ENCODE measurements at regions not wholly inside any gene's neighbourhood (a gene's known extent, or its start where the extent isn't known, plus 50 kb on each side); places are given as distances from the start of the nearest gene placed in this dataset.
A peak's percentile ranks its signal among the peaks of the same experiment; 100 is the strongest.

- Histone ChIP-seq H3K4me3 (ENCODE audit: low read length in 2 of 2) (no peak overlapping the region), H3K27ac (ENCODE audit: low read length) (no peak overlapping the region), H3K9ac (ENCODE audit: low read length in 2 of 2) (no peak overlapping the region)
Observed at GRCh38 chr1:30340934-30341333, 382.5 kb downstream of the MATN1 start.

GRCh38 chr1:30339866-30340265 is 383.5 kb downstream of the MATN1 start:
- Histone ChIP-seq H3K9me3 (ENCODE audit: control insufficient read depth in 2 of 2, low read length in 2 of 2) (peaks cover 0 to 4% of the 10 kb centered on the region in 2 donors), H3K36me3 (ENCODE audit: control insufficient read depth in 2 of 2, insufficient read depth in 2 of 2, low read length in 2 of 2) (no peaks in the 10 kb centered on the region), H3K4me1 (ENCODE audit: control insufficient read depth, insufficient read depth, low read length) (peaks cover 2% of the 10 kb centered on the region), H3K27ac (ENCODE audit: low read length) (no peak overlapping the region), H3K4me3 (ENCODE audit: low read length in 2 of 2) (no peak overlapping the region), H3K27me3 (ENCODE audit: control insufficient read depth in 1 of 2, insufficient read depth in 2 of 2, low read length in 2 of 2) (peaks cover 8 to 10% of the 10 kb centered on the region in 2 donors), H3K9ac (ENCODE audit: low read length in 2 of 2) (no peak overlapping the region)

More at GRCh38 chr1:30340934-30341333, 382.5 kb downstream of the MATN1 start:
- Histone ChIP-seq H3K27me3 (ENCODE audit: control insufficient read depth in 1 of 2, insufficient read depth in 2 of 2, low read length in 2 of 2) (peaks cover 8 to 10% of the 10 kb centered on the region in 2 donors), H3K4me1 (ENCODE audit: control insufficient read depth, insufficient read depth, low read length) (peaks cover 2% of the 10 kb centered on the region), H3K9me3 (ENCODE audit: control insufficient read depth in 2 of 2, low read length in 2 of 2) (peaks cover 0 to 4% of the 10 kb centered on the region in 2 donors), H3K36me3 (ENCODE audit: control insufficient read depth in 2 of 2, insufficient read depth in 2 of 2, low read length in 2 of 2) (no peaks in the 10 kb centered on the region)

- H3K9me3 ChIP-seq (ENCODE audit: control insufficient read depth in 2 of 2, low read length in 2 of 2) = peaks cover 0 to 4% of the 10 kb centered on the region in 2 donors
- H3K27me3 ChIP-seq (ENCODE audit: control insufficient read depth in 1 of 2, insufficient read depth in 2 of 2, low read length in 2 of 2) = peaks cover 2 to 10% of the 10 kb centered on the region in 2 donors
- no peaks in the 10 kb centered on the region for H3K36me3 ChIP-seq (ENCODE audit: control insufficient read depth in 2 of 2, insufficient read depth in 2 of 2, low read length in 2 of 2)
- H3K9ac ChIP-seq (ENCODE audit: low read length in 2 of 2) = no peak overlapping the region
- H3K4me3 ChIP-seq (ENCODE audit: low read length in 2 of 2) = no peak overlapping the region
- no peak overlapping the region for H3K27ac ChIP-seq (ENCODE audit: low read length)
- H3K4me1 ChIP-seq (ENCODE audit: control insufficient read depth, insufficient read depth, low read length) = peaks cover 2% of the 10 kb centered on the region
Observed at GRCh38 chr1:30338765-30339164, 384.6 kb downstream of the MATN1 start.

- peaks cover 2% of the 10 kb centered on the region for H3K4me1 ChIP-seq (ENCODE audit: control insufficient read depth, insufficient read depth, low read length)
Observed at GRCh38 chr1:30337324-30337620, 386.1 kb downstream of the MATN1 start.

DNA sequence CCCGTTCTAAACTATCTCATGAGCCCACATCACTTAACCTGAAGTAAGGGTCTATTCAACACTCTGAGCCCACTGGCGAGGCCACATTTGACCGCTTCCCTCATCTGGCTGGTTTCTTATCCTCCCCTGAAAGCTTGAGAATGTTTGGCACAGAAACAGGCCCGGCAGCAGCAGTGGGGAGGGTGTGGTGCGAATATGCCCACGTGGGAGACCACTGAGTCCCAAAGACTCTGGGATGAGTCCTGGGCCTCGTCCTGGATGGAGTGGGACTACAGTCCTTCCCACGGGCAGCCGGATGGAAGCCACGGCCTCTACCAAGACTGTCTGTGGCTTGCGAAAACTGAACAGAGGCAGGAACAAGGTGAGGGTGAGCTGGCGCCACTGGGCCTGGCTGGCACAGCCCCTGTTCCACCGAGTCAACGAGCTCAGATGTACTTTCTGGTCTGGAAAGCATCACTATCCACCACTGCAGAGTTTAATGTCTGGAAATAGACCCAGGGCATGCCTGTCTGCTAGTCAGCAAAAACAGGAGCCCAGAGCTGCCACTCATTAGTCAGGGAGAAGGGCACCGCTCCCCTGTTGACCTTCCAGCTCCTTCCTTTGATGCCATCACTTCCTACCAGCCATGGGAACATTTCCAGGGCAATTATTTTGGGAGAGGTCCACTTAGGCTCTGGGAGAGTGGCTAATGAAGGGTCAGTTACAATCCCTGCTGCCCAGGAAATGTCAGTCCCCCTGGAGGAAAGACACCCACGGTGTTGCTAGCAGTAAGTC is 386.6 kb downstream of the MATN1 start:
- Histone ChIP-seq H3K4me3 (ENCODE audit: low read length in 2 of 2) (no peak overlapping the region), H3K27ac (ENCODE audit: low read length) (peak overlapping the region; percentile 37), H3K36me3 (ENCODE audit: control insufficient read depth in 2 of 2, insufficient read depth in 2 of 2, low read length in 2 of 2) (no peaks in the 10 kb centered on the region), H3K9ac (ENCODE audit: low read length in 2 of 2) (no peak overlapping the region), H3K27me3 (ENCODE audit: control insufficient read depth in 1 of 2, insufficient read depth in 2 of 2, low read length in 2 of 2) (peaks cover 0 to 5% of the 10 kb centered on the region in 2 donors), H3K4me1 (ENCODE audit: control insufficient read depth, insufficient read depth, low read length) (peaks cover 2% of the 10 kb centered on the region), H3K9me3 (ENCODE audit: control insufficient read depth in 2 of 2, low read length in 2 of 2) (peaks cover 0 to 4% of the 10 kb centered on the region in 2 donors)

More at GRCh38 chr1:30337324-30337620, 386.1 kb downstream of the MATN1 start:
- Histone ChIP-seq H3K27ac (ENCODE audit: low read length) (peak overlapping the region; percentile 37), H3K27me3 (ENCODE audit: control insufficient read depth in 1 of 2, insufficient read depth in 2 of 2, low read length in 2 of 2) (peaks cover 0 to 5% of the 10 kb centered on the region in 2 donors), H3K36me3 (ENCODE audit: control insufficient read depth in 2 of 2, insufficient read depth in 2 of 2, low read length in 2 of 2) (no peaks in the 10 kb centered on the region), H3K4me3 (ENCODE audit: low read length in 2 of 2) (no peak overlapping the region), H3K9ac (ENCODE audit: low read length in 2 of 2) (no peak overlapping the region), H3K9me3 (ENCODE audit: control insufficient read depth in 2 of 2, low read length in 2 of 2) (peaks cover 0 to 4% of the 10 kb centered on the region in 2 donors)

DNA sequence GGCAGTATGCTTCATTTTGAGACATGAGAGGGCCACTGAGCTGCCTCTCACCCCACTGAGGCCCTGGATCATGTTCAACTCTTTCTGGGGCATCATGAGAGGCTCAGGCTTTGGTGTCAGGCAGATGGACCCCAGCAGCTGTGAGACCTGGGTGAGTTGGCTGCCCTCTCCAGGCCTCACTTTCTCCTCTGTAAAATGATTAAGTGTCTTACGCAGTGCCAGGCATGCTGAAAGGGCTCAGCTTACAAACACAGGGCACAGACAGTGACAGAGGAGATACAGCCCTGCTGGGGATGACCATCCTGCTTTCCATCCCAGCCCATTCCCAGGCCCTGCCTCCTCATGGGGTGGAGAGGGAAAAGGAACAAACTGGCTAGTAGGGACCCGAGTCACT is 387.4 kb downstream of the MATN1 start:
- H3K27me3 ChIP-seq (ENCODE audit: control insufficient read depth in 1 of 2, insufficient read depth in 2 of 2, low read length in 2 of 2) = peaks cover 0 to 2% of the 10 kb centered on the region in 2 donors
- peaks cover 4% of the 10 kb centered on the region in 2 donors for H3K9me3 ChIP-seq (ENCODE audit: control insufficient read depth in 2 of 2, low read length in 2 of 2)
- no peaks in the 10 kb centered on the region for H3K36me3 ChIP-seq (ENCODE audit: control insufficient read depth in 2 of 2, insufficient read depth in 2 of 2, low read length in 2 of 2)
- peak overlapping the region; percentile 37 for H3K27ac ChIP-seq (ENCODE audit: low read length)
- H3K4me3 ChIP-seq (ENCODE audit: low read length in 2 of 2) = no peak overlapping the region
- no peak overlapping the region for H3K9ac ChIP-seq (ENCODE audit: low read length in 2 of 2)
- peaks cover 2% of the 10 kb centered on the region for H3K4me1 ChIP-seq (ENCODE audit: control insufficient read depth, insufficient read depth, low read length)

- no peak overlapping the region for H3K9ac ChIP-seq (ENCODE audit: low read length in 2 of 2)
- no peak overlapping the region for H3K27ac ChIP-seq (ENCODE audit: low read length)
- H3K4me1 ChIP-seq (ENCODE audit: control insufficient read depth, insufficient read depth, low read length) = peaks cover 2% of the 10 kb centered on the region
- H3K9me3 ChIP-seq (ENCODE audit: control insufficient read depth in 2 of 2, low read length in 2 of 2) = peaks cover 4% of the 10 kb centered on the region in 2 donors
- H3K36me3 ChIP-seq (ENCODE audit: control insufficient read depth in 2 of 2, insufficient read depth in 2 of 2, low read length in 2 of 2) = no peaks in the 10 kb centered on the region
- no peak overlapping the region for H3K4me3 ChIP-seq (ENCODE audit: low read length in 2 of 2)
- H3K27me3 ChIP-seq (ENCODE audit: control insufficient read depth in 1 of 2, insufficient read depth in 2 of 2, low read length in 2 of 2) = peaks cover 0 to 2% of the 10 kb centered on the region in 2 donors
Observed at GRCh38 chr1:30335389-30335996, 387.9 kb downstream of the MATN1 start.

GRCh38 chr1:30334767-30335166 is 388.6 kb downstream of the MATN1 start:
- no peak overlapping the region for H3K27ac ChIP-seq (ENCODE audit: low read length)
- no peak overlapping the region for H3K4me3 ChIP-seq (ENCODE audit: low read length in 2 of 2)
- H3K9ac ChIP-seq (ENCODE audit: low read length in 2 of 2) = no peak overlapping the region
- no peaks in the 10 kb centered on the region for H3K36me3 ChIP-seq (ENCODE audit: control insufficient read depth in 2 of 2, insufficient read depth in 2 of 2, low read length in 2 of 2)
- H3K9me3 ChIP-seq (ENCODE audit: control insufficient read depth in 2 of 2, low read length in 2 of 2) = peaks cover 2 to 4% of the 10 kb centered on the region in 2 donors
- H3K27me3 ChIP-seq (ENCODE audit: control insufficient read depth in 1 of 2, insufficient read depth in 2 of 2, low read length in 2 of 2) = peaks cover 0 to 3% of the 10 kb centered on the region in 2 donors
- H3K4me1 ChIP-seq (ENCODE audit: control insufficient read depth, insufficient read depth, low read length) = peaks cover 2% of the 10 kb centered on the region

- peaks cover 0 to 4% of the 10 kb centered on the region in 2 donors for H3K9me3 ChIP-seq (ENCODE audit: control insufficient read depth in 2 of 2, low read length in 2 of 2)
- no peak overlapping the region for H3K9ac ChIP-seq (ENCODE audit: low read length in 2 of 2)
- H3K36me3 ChIP-seq (ENCODE audit: control insufficient read depth in 2 of 2, insufficient read depth in 2 of 2, low read length in 2 of 2) = no peaks in the 10 kb centered on the region
- peaks cover 2% of the 10 kb centered on the region for H3K4me1 ChIP-seq (ENCODE audit: control insufficient read depth, insufficient read depth, low read length)
- H3K27ac ChIP-seq (ENCODE audit: low read length) = no peak overlapping the region
- H3K4me3 ChIP-seq (ENCODE audit: low read length in 2 of 2) = no peak overlapping the region
- H3K27me3 ChIP-seq (ENCODE audit: control insufficient read depth in 1 of 2, insufficient read depth in 2 of 2, low read length in 2 of 2) = peaks cover 2 to 3% of the 10 kb centered on the region in 2 donors
Observed at GRCh38 chr1:30332116-30333094, 391.0 kb downstream of the MATN1 start.

DNA sequence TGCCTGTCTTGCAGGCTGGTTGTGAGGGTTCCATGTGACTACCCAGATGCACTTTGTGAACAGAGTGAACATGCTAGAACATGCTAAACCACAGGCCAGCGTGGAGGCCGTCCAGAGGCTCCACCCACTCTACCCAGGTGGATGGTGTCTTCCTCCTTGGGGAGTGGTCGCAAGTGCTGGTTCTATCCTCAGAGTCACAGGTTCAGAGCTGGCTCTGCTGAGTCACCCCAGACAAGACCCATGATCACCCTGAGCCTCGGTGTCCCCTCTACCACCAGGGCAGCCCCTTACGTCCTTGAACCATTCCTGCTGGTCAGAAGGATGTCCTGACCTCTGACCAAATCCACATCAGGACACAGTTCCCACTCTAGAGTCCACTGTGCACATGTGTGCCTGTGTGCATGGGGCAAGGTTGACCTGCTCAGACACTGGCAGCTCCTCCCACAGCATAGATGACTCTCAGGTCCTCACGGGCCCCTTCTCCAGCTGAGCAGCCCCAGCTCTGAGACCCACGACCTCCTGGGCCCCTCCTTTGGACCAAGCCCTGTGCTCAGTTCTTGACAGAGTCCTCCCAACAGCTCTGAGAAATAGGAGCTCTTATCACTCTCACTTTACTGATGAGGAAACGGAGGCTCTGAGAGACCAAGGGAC is 391.8 kb downstream of the MATN1 start:
- H3K9ac ChIP-seq (ENCODE audit: low read length in 2 of 2) = no peak overlapping the region
- no peak overlapping the region for H3K4me3 ChIP-seq (ENCODE audit: low read length in 2 of 2)
- H3K36me3 ChIP-seq (ENCODE audit: control insufficient read depth in 2 of 2, insufficient read depth in 2 of 2, low read length in 2 of 2) = no peaks in the 10 kb centered on the region
- H3K27ac ChIP-seq (ENCODE audit: low read length) = no peak overlapping the region
- peaks cover 0 to 4% of the 10 kb centered on the region in 2 donors for H3K9me3 ChIP-seq (ENCODE audit: control insufficient read depth in 2 of 2, low read length in 2 of 2)
- peaks cover 2 to 3% of the 10 kb centered on the region in 2 donors for H3K27me3 ChIP-seq (ENCODE audit: control insufficient read depth in 1 of 2, insufficient read depth in 2 of 2, low read length in 2 of 2)
- peaks cover under 1% of the 10 kb centered on the region for H3K4me1 ChIP-seq (ENCODE audit: control insufficient read depth, insufficient read depth, low read length)
